ENCODE measurements at regions not wholly inside any gene's neighbourhood (a gene's known extent, or its start where the extent isn't known, plus 50 kb on each side); places are given as distances from the start of the nearest gene placed in this dataset.

DNA sequence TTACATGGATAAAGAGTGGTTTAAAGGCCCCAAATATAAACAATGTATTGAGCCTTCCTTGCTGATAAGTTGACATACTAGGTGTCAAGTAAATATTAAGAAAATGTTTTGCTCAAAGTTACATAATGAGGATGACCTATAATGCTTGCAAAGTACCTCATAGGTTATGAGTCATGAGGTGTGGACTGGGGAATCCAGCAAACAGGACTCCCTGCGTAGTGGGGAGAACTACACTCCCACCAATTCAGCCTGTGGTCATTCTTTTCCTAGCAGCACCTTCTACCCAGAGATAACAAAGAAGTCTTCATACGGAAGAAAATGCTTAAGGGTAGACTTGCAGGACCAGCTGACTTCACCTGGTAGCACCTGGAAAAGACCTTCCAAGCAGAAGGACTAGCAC lies 418.9 kb upstream of the CPEB2 start (continued):
- TF ChIP-seq EZH2phosphoT487 (IDR thresholded peaks at IDR 0.05; ENCODE audit: unreplicated experiment) (no peak), JUNB (IDR thresholded peaks at IDR 0.05; ENCODE audit: unreplicated experiment) (no peak), ZNF114 (CRISPR knock-in tag; IDR thresholded peaks at IDR 0.05) (no peak), STAT1 (IDR thresholded peaks at IDR 0.05; ENCODE audit: unreplicated experiment) (no peak), POLR2AphosphoS5 (IDR thresholded peaks at IDR 0.05; ENCODE audit: low read depth) (no peak), CREB1 (CRISPR knock-in tag; IDR thresholded peaks at IDR 0.05; ENCODE audit: low read depth) (no peak)
- TF ChIP-seq, protein P1, sequence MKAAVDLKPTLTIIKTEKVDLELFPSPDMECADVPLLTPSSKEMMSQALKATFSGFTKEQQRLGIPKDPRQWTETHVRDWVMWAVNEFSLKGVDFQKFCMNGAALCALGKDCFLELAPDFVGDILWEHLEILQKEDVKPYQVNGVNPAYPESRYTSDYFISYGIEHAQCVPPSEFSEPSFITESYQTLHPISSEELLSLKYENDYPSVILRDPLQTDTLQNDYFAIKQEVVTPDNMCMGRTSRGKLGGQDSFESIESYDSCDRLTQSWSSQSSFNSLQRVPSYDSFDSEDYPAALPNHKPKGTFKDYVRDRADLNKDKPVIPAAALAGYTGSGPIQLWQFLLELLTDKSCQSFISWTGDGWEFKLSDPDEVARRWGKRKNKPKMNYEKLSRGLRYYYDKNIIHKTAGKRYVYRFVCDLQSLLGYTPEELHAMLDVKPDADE (IDR thresholded peaks at IDR 0.05), result no peak
- TF ChIP-seq, protein P2, sequence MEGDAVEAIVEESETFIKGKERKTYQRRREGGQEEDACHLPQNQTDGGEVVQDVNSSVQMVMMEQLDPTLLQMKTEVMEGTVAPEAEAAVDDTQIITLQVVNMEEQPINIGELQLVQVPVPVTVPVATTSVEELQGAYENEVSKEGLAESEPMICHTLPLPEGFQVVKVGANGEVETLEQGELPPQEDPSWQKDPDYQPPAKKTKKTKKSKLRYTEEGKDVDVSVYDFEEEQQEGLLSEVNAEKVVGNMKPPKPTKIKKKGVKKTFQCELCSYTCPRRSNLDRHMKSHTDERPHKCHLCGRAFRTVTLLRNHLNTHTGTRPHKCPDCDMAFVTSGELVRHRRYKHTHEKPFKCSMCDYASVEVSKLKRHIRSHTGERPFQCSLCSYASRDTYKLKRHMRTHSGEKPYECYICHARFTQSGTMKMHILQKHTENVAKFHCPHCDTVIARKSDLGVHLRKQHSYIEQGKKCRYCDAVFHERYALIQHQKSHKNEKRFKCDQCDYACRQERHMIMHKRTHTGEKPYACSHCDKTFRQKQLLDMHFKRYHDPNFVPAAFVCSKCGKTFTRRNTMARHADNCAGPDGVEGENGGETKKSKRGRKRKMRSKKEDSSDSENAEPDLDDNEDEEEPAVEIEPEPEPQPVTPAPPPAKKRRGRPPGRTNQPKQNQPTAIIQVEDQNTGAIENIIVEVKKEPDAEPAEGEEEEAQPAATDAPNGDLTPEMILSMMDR (conservative IDR thresholded peaks at IDR 0.05; ENCODE audit: low read depth in 2 of 2), result no peak
- TF ChIP-seq, protein P3, sequence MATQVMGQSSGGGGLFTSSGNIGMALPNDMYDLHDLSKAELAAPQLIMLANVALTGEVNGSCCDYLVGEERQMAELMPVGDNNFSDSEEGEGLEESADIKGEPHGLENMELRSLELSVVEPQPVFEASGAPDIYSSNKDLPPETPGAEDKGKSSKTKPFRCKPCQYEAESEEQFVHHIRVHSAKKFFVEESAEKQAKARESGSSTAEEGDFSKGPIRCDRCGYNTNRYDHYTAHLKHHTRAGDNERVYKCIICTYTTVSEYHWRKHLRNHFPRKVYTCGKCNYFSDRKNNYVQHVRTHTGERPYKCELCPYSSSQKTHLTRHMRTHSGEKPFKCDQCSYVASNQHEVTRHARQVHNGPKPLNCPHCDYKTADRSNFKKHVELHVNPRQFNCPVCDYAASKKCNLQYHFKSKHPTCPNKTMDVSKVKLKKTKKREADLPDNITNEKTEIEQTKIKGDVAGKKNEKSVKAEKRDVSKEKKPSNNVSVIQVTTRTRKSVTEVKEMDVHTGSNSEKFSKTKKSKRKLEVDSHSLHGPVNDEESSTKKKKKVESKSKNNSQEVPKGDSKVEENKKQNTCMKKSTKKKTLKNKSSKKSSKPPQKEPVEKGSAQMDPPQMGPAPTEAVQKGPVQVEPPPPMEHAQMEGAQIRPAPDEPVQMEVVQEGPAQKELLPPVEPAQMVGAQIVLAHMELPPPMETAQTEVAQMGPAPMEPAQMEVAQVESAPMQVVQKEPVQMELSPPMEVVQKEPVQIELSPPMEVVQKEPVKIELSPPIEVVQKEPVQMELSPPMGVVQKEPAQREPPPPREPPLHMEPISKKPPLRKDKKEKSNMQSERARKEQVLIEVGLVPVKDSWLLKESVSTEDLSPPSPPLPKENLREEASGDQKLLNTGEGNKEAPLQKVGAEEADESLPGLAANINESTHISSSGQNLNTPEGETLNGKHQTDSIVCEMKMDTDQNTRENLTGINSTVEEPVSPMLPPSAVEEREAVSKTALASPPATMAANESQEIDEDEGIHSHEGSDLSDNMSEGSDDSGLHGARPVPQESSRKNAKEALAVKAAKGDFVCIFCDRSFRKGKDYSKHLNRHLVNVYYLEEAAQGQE (IDR thresholded peaks at IDR 0.05; ENCODE audit: unreplicated experiment), result no peak

DNA sequence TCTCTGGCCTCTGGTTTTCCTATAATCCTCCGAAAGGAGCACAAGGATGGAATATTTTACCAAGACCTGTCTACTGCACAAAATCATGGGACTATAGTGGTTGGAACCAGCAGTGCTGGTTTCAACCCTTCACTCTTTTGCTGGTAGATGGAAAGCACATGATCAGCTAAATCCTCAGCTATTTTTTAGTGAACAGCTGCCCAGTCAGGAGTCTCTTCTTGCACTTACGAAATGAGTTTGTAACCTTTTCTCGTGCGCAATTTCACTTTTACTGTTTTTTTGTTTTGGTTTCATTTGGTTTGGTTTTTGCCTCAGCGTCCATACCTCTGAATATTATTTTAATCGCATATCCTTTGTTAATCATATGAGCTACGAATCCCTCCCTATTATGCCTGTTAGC lies 418.5 kb upstream of the CPEB2 start:
- Mint-ChIP-seq H3K4me3 (no peak overlapping the region), H3K4me1 (no peaks in the 10 kb centered on the region), H3K9me3 (no peaks in the 10 kb centered on the region), H3K27me3 (ENCODE audit: insufficient read depth, low read depth, poor library complexity) (peaks cover 3% of the 10 kb centered on the region), H3K36me3 (ENCODE audit: low read depth) (no peaks in the 10 kb centered on the region), H3K27ac (no peak overlapping the region)
- Histone ChIP-seq H3K36me3 (ENCODE audit: insufficient read depth) (no peaks in the 10 kb centered on the region), H3K27me3 (ENCODE audit: insufficient read depth) (no peaks in the 10 kb centered on the region), H3K27ac (ENCODE audit: low read depth) (no peak overlapping the region), H4K20me1 (replicated peaks; ENCODE audit: insufficient read depth) (no peaks in the 10 kb centered on the region), H3K4me2 (no peak overlapping the region), H3K4me1 (ENCODE audit: insufficient read depth) (no peaks in the 10 kb centered on the region), H3K79me2 (replicated peaks; ENCODE audit: insufficient read depth) (no peaks in the 10 kb centered on the region), H3F3A (replicated peaks; ENCODE audit: low read depth) (no peaks in the 10 kb centered on the region), H3K4me3 (no peak overlapping the region), H2AFZ (no peak overlapping the region), H3K9me2 (ENCODE audit: insufficient read depth) (no peaks in the 10 kb centered on the region)
- no peak for ATAC-seq
- TF ChIP-seq ZNF114 (CRISPR knock-in tag; IDR thresholded peaks at IDR 0.05) (no peak), JUNB (IDR thresholded peaks at IDR 0.05; ENCODE audit: unreplicated experiment) (no peak), POLR2AphosphoS5 (IDR thresholded peaks at IDR 0.05; ENCODE audit: low read depth) (no peak)
- TF ChIP-seq, protein P3 (IDR thresholded peaks at IDR 0.05; ENCODE audit: unreplicated experiment), result no peak
- DNase-seq (ENCODE audit: low spot score), result no peak

All from GM23338 (cell line).